Activated naive CD4-positive, alpha-beta T cell treated with anti-CD3 and anti-CD28 coated beads for 36 hours (primary cell): ENCODE measurements at regions not wholly inside any gene's neighbourhood (a gene's known extent, or its start where the extent isn't known, plus 50 kb on each side); places are given as distances from the start of the nearest gene placed in this dataset.
"Not testable (repeated sequence)": the region's sequence is repeated elsewhere in the genome, so short reads cannot be mapped to it uniquely, and the experiment has no call there.

Experiments used
- CTCF ChIA-PET: fragments of 350-600 bp; sonication (Branson Sonifier 250); formaldehyde crosslinking; loops from one replicate; lab custom pipeline; 2021; ENCODE audit warnings: antibody characterized with exemption; lab: Charles Lee
- DNase-seq: peaks from one replicate; pipeline ENCODE4 v3.0.0-alpha.2; 2020
- H3K27ac Mint-ChIP-seq: one replicate; pipeline ENCODE4 v1.8.0; 2021; ENCODE audit warnings: mild to moderate bottlenecking, mixed read lengths
- H3K27me3 Mint-ChIP-seq: one replicate; pipeline ENCODE4 v1.8.0; 2021; ENCODE audit warnings: low read depth, mixed read lengths
- H3K36me3 Mint-ChIP-seq: one replicate; pipeline ENCODE4 v1.8.0; 2021; ENCODE audit warnings: low read depth, mixed read lengths
- H3K4me1 Mint-ChIP-seq: one replicate; pipeline ENCODE4 v1.8.0; 2021; ENCODE audit warnings: low read depth, mixed read lengths
- H3K4me3 Mint-ChIP-seq: one replicate; pipeline ENCODE4 v1.8.0; 2021; ENCODE audit warnings: mild to moderate bottlenecking, moderate library complexity, mixed read lengths
- H3K9me3 Mint-ChIP-seq: one replicate; pipeline ENCODE4 v1.8.0; 2021; ENCODE audit warnings: mixed read lengths
- intact Hi-C: fragments of 100-400 bp; cut with micrococcal nuclease; formaldehyde crosslinking; loops from one replicate; pipeline ENCODE4 v1.15.1; 2023

- DNase-seq, H3K27ac Mint-ChIP-seq, H3K4me1 Mint-ChIP-seq, H3K27me3 Mint-ChIP-seq, H3K9me3 Mint-ChIP-seq, intact Hi-C loops, H3K36me3 Mint-ChIP-seq, CTCF ChIA-PET, H3K4me3 Mint-ChIP-seq: not testable (repeated sequence)
Measured at GRCh38 chr1:206320227-206320626, 116.9 kb downstream of the SRGAP2 start.

GRCh38 chr1:206326159-206326939, 123.0 kb downstream of the SRGAP2 start:
- H3K9me3 Mint-ChIP-seq, H3K27me3 Mint-ChIP-seq, DNase-seq, H3K4me3 Mint-ChIP-seq, H3K36me3 Mint-ChIP-seq, H3K4me1 Mint-ChIP-seq, H3K27ac Mint-ChIP-seq, CTCF ChIA-PET, intact Hi-C loops: not testable (repeated sequence)

GRCh38 chr1:206331597-206331996, 128.3 kb downstream of the SRGAP2 start:
- CTCF ChIA-PET, H3K9me3 Mint-ChIP-seq, H3K27ac Mint-ChIP-seq, H3K4me3 Mint-ChIP-seq, H3K36me3 Mint-ChIP-seq, H3K4me1 Mint-ChIP-seq, H3K27me3 Mint-ChIP-seq, intact Hi-C loops, DNase-seq: not testable (repeated sequence)

GRCh38 chr1:206333316-206333715, 130.0 kb downstream of the SRGAP2 start:
- H3K36me3 Mint-ChIP-seq, H3K27ac Mint-ChIP-seq, DNase-seq, intact Hi-C loops, H3K4me1 Mint-ChIP-seq, CTCF ChIA-PET, H3K9me3 Mint-ChIP-seq, H3K27me3 Mint-ChIP-seq, H3K4me3 Mint-ChIP-seq: not testable (repeated sequence)

- H3K4me1 Mint-ChIP-seq, H3K36me3 Mint-ChIP-seq, intact Hi-C loops, H3K27ac Mint-ChIP-seq, H3K27me3 Mint-ChIP-seq, H3K4me3 Mint-ChIP-seq, CTCF ChIA-PET, DNase-seq, H3K9me3 Mint-ChIP-seq: not testable (repeated sequence)
Measured at GRCh38 chr1:206333897-206334296, 130.6 kb downstream of the SRGAP2 start.

- H3K36me3 Mint-ChIP-seq, CTCF ChIA-PET, H3K4me3 Mint-ChIP-seq, H3K27me3 Mint-ChIP-seq, H3K4me1 Mint-ChIP-seq, intact Hi-C loops, H3K9me3 Mint-ChIP-seq, H3K27ac Mint-ChIP-seq, DNase-seq: not testable (repeated sequence)
Measured at GRCh38 chr1:206334481-206334880, 131.1 kb downstream of the SRGAP2 start.

- H3K4me3 Mint-ChIP-seq, H3K36me3 Mint-ChIP-seq, DNase-seq, H3K27me3 Mint-ChIP-seq, CTCF ChIA-PET, H3K9me3 Mint-ChIP-seq, H3K27ac Mint-ChIP-seq, intact Hi-C loops, H3K4me1 Mint-ChIP-seq: not testable (repeated sequence)
Measured at GRCh38 chr1:206335162-206335561, 131.8 kb downstream of the SRGAP2 start.

- CTCF ChIA-PET, H3K9me3 Mint-ChIP-seq, H3K4me3 Mint-ChIP-seq, H3K27me3 Mint-ChIP-seq, H3K36me3 Mint-ChIP-seq, DNase-seq, H3K27ac Mint-ChIP-seq, intact Hi-C loops, H3K4me1 Mint-ChIP-seq: not testable (repeated sequence)
Measured at GRCh38 chr1:206335875-206336846, 132.8 kb downstream of the SRGAP2 start.

- H3K9me3 Mint-ChIP-seq, H3K4me3 Mint-ChIP-seq, intact Hi-C loops, H3K27ac Mint-ChIP-seq, H3K4me1 Mint-ChIP-seq, CTCF ChIA-PET, DNase-seq, H3K27me3 Mint-ChIP-seq, H3K36me3 Mint-ChIP-seq: not testable (repeated sequence)
Measured at GRCh38 chr1:206337024-206337423, 133.3 kb upstream of the IKBKE start.

- H3K4me3 Mint-ChIP-seq, DNase-seq: not testable (repeated sequence)
Measured at GRCh38 chr1:206350493-206351275, 119.6 kb upstream of the IKBKE start.

GRCh38 chr1:206351276-206352052, 118.8 kb upstream of the IKBKE start:
- H3K9me3 Mint-ChIP-seq, H3K4me1 Mint-ChIP-seq, H3K27me3 Mint-ChIP-seq, H3K36me3 Mint-ChIP-seq, CTCF ChIA-PET, intact Hi-C loops, H3K27ac Mint-ChIP-seq, DNase-seq, H3K4me3 Mint-ChIP-seq: not testable (repeated sequence)

More at GRCh38 chr1:206350493-206351275, 119.6 kb upstream of the IKBKE start:
- H3K4me1 Mint-ChIP-seq, H3K9me3 Mint-ChIP-seq, H3K36me3 Mint-ChIP-seq, CTCF ChIA-PET, H3K27ac Mint-ChIP-seq, H3K27me3 Mint-ChIP-seq, intact Hi-C loops: not testable (repeated sequence)

- H3K4me3 Mint-ChIP-seq, CTCF ChIA-PET: not testable (repeated sequence)
Measured at GRCh38 chr1:206356310-206356709, 114.0 kb upstream of the IKBKE start.

More at GRCh38 chr1:206356310-206356709, 114.0 kb upstream of the IKBKE start:
- DNase-seq: peak; percentile 42
- Mint-ChIP-seq H3K27ac (peak overlapping the region; percentile 65), H3K4me1 (peaks cover 11% of the 10 kb centered on the region)
- intact Hi-C loops, H3K27me3 Mint-ChIP-seq, H3K9me3 Mint-ChIP-seq, H3K36me3 Mint-ChIP-seq: not testable (repeated sequence)
